ENCODE measurements at regions not wholly inside any gene's neighbourhood (a gene's known extent, or its start where the extent isn't known, plus 50 kb on each side); places are given as distances from the start of the nearest gene placed in this dataset.
"Not testable (repeated sequence)": the region's sequence is repeated elsewhere in the genome, so short reads cannot be mapped to it uniquely, and the experiment has no call there.

DNA sequence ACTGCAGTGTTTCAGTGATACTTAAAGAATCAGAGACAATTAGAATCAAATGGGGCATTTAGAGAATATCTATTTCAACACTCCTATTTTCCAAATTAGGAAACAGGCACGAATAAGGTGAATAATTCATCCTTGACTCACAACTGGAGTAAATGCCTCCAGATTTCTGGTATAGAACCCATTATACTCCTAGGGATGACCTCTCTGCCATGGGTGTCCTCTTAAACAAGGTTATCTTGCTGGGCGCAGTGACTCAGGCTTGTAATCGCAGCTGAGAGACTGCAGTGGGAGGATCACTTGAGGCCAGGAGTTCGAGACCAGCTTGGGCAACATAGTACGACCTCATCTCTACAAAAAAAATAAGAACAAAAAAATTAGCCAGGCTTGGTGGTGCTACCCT, 139.8 kb upstream of the ELAC2 start:
- intact Hi-C loops (cut with DNase I) = no loop called here
- WGBS = 89% methylated on average over 5 of the region's 5 CpGs

DNA sequence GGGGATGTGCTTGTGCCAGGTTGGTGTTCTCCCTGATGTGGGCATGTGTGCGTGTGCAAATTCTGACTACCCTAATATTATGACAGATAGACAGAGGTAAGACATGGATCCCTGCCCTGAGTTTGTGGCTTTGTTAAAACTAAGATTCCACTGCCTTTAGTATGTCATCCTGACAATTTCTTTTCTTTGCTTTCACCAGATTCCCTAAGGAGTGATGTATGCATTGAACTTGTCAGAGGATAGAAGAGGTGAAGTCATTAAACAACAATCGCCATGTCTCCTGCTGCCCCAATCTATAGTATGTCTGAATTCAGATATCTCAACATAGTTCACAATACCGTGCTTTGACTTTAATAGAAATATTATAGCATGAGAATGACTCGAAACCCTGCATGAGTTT, 137.1 kb upstream of the ELAC2 start:
- Histone ChIP-seq H3K4me3 (no peak overlapping the region), H3K27ac (no peak overlapping the region), H3K27me3 (replicated peaks; ENCODE audit: insufficient read depth) (peaks cover 2% of the 10 kb centered on the region), H3K36me3 (no peaks in the 10 kb centered on the region), H3K9me3 (no peaks in the 10 kb centered on the region), H3K4me1 (replicated peaks) (no peaks in the 10 kb centered on the region)
- intact Hi-C loops (cut with DNase I) = no loop called here
- TF ChIP-seq, protein P1, sequence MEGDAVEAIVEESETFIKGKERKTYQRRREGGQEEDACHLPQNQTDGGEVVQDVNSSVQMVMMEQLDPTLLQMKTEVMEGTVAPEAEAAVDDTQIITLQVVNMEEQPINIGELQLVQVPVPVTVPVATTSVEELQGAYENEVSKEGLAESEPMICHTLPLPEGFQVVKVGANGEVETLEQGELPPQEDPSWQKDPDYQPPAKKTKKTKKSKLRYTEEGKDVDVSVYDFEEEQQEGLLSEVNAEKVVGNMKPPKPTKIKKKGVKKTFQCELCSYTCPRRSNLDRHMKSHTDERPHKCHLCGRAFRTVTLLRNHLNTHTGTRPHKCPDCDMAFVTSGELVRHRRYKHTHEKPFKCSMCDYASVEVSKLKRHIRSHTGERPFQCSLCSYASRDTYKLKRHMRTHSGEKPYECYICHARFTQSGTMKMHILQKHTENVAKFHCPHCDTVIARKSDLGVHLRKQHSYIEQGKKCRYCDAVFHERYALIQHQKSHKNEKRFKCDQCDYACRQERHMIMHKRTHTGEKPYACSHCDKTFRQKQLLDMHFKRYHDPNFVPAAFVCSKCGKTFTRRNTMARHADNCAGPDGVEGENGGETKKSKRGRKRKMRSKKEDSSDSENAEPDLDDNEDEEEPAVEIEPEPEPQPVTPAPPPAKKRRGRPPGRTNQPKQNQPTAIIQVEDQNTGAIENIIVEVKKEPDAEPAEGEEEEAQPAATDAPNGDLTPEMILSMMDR (IDR thresholded peaks at IDR 0.05) = no peak
- TF ChIP-seq POLR2A (IDR thresholded peaks at IDR 0.05) = no peak
- TF ChIP-seq POLR2AphosphoS5 (IDR thresholded peaks at IDR 0.05) = no peak
- no peak for DNase-seq (ENCODE audit: low spot score)
- WGBS = 89% methylated on average over 4 of the region's 4 CpGs

More for the DNA sequence above, 139.8 kb upstream of the ELAC2 start:
- Histone ChIP-seq H3K4me3 (no peak overlapping the region), H3K4me1 (replicated peaks) (no peaks in the 10 kb centered on the region), H3K9me3 (no peaks in the 10 kb centered on the region), H3K36me3 (no peaks in the 10 kb centered on the region), H3K27ac (no peak overlapping the region), H3K27me3 (replicated peaks; ENCODE audit: insufficient read depth) (peaks cover 2% of the 10 kb centered on the region)
- DNase-seq (ENCODE audit: low spot score) = no peak
- TF ChIP-seq, protein P1 (IDR thresholded peaks at IDR 0.05) = no peak
- TF ChIP-seq POLR2A (IDR thresholded peaks at IDR 0.05) (no peak), POLR2AphosphoS5 (IDR thresholded peaks at IDR 0.05) (no peak)

DNA sequence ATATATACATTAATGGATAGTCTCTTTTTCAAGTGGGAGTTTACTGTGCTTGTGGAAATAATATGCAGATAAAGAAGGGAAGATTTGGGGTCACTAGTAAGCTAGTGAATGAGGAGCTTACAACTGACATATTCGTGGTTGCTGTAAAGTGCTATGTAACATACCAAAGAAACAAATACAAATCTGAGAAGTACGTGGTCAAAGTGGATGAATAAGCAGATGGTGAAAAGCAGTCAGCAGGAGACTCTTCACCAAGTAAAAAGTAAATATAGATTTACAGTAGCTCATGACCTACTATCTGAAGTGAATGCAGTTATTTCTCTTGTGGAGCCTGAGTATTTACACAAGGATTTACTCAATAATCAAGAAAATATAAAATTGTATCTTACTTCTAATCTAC, 136.6 kb upstream of the ELAC2 start:
- TF ChIP-seq POLR2AphosphoS5 (IDR thresholded peaks at IDR 0.05) = no peak
- no peak for DNase-seq (ENCODE audit: low spot score)
- H3K9me3 ChIP-seq = no peaks in the 10 kb centered on the region
- no peak overlapping the region for H3K4me3 ChIP-seq
- no peaks in the 10 kb centered on the region for H3K36me3 ChIP-seq
- H3K27ac ChIP-seq = no peak overlapping the region
- intact Hi-C loops (cut with DNase I) = no loop called here
- no peaks in the 10 kb centered on the region for H3K4me1 ChIP-seq (replicated peaks)
- WGBS = 54% methylated on average over 2 of the region's 2 CpGs
- H3K27me3 ChIP-seq (replicated peaks; ENCODE audit: insufficient read depth) = peaks cover 2% of the 10 kb centered on the region

DNA sequence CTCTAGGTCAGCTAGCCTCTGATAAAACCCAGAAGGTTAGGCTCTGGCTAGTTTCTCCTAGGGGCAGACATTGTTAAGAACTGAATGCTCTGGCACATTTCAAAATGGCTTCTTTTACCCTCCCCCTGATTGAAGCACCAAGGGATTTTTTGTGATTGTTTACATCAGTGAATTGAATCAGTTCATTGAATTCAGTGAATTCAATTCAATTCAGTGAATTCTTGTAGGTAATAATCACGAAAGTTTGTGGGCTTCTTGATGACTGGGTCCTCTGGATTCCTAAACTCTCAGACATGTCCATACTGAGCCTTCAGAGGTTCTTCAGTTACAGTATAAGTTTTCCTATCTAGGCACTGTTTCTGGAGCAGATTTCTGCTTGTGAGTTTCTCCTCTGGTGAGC, 135.2 kb upstream of the ELAC2 start:
- H3K4me1 ChIP-seq (replicated peaks) = no peaks in the 10 kb centered on the region
- no peaks in the 10 kb centered on the region for H3K9me3 ChIP-seq
- H3K27me3 ChIP-seq (replicated peaks; ENCODE audit: insufficient read depth) = peaks cover 2% of the 10 kb centered on the region
- H3K27ac ChIP-seq = no peak overlapping the region
- H3K36me3 ChIP-seq = no peaks in the 10 kb centered on the region
- no peak for DNase-seq (ENCODE audit: low spot score)
- TF ChIP-seq POLR2A (IDR thresholded peaks at IDR 0.05) = no peak
- 57% methylated on average over 1 of the region's 1 CpG for WGBS
- intact Hi-C loops (cut with DNase I) = no loop called here
- H3K4me3 ChIP-seq = no peak overlapping the region

DNA sequence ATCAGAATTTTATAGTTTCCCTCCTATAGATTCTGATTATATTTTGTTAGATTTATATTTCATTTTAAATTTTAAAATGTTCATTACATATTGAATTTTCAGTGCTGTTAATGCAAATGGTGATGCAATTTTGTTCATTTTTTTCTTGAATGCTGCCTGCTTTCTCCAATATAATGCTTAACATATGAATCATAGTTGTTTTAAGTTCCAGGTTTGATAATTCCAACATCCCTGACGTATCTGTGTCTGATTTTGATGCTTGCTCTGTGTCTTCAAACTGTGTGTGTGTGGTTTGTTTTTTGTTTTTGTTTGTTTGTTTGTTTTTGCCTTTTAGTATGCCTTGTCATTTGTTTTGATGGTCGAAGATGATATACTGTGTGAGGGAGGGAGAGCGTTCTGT, 134.7 kb upstream of the ELAC2 start:
- Histone ChIP-seq H3K4me3 (no peak overlapping the region), H3K4me1 (replicated peaks) (no peaks in the 10 kb centered on the region), H3K9me3 (no peaks in the 10 kb centered on the region), H3K27ac (no peak overlapping the region), H3K36me3 (no peaks in the 10 kb centered on the region), H3K27me3 (replicated peaks; ENCODE audit: insufficient read depth) (peaks cover 2% of the 10 kb centered on the region)
- WGBS = 88% methylated on average over 3 of the region's 3 CpGs
- no peak for TF ChIP-seq POLR2AphosphoS5 (IDR thresholded peaks at IDR 0.05)
- no peak for TF ChIP-seq POLR2A (IDR thresholded peaks at IDR 0.05)
- TF ChIP-seq, protein P1 (IDR thresholded peaks at IDR 0.05) = no peak
- no peak for DNase-seq (ENCODE audit: low spot score)
- intact Hi-C loops (cut with DNase I) = no loop called here

DNA sequence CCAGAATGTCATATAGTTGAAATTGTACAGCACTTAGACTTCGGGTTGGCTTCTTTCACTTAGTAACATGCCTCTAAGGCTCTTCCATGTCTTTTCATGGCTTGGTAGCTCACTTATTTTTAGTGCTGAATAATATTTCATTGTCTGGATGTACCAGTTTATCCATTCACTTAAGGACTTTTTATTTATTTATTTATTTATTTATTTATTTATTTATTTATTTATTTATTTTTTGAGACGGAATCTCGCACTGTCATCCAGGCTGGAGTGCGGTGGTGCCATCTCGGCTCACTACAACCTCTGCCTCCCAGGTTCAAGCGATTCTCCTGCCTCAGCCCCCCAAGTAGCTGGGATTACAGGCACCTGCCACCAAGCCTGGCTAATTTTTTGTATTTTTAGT, 132.9 kb upstream of the ELAC2 start:
- WGBS = 95% methylated on average over 6 of the region's 6 CpGs
- H3K4me1 ChIP-seq (replicated peaks); H3K36me3 ChIP-seq; H3K27me3 ChIP-seq (replicated peaks; ENCODE audit: insufficient read depth); H3K4me3 ChIP-seq; H3K9me3 ChIP-seq; DNase-seq (ENCODE audit: low spot score); H3K27ac ChIP-seq; intact Hi-C loops (cut with DNase I): not testable (repeated sequence)

Data from prostate gland (tissue), 2 donors.